Fibroblast of mammary gland (primary cell): ENCODE measurements at regions not wholly inside any gene's neighbourhood (a gene's known extent, or its start where the extent isn't known, plus 50 kb on each side); places are given as distances from the start of the nearest gene placed in this dataset.

ENCODE experiments used
- DNase-seq: peaks from one replicate; pipeline ENCODE4 v3.0.0-alpha.2; 2010; ENCODE audit warnings: low read depth
- H3K4me3 ChIP-seq: 2 replicates; pipeline ENCODE4 v1.5.1; 2011; ENCODE audit warnings: low read depth, mild to moderate bottlenecking, low read length, moderate library complexity; ENCODE audit not compliant: control insufficient read depth
- TF ChIP-seq, protein P1 (sequence below): conservative IDR thresholded peaks from 2 replicates; pipeline ENCODE4 v1.5.1; 2011; ENCODE audit warnings: low read depth, low read length, inconsistent platforms; ENCODE audit not compliant: control insufficient read depth, insufficient read depth

DNA sequence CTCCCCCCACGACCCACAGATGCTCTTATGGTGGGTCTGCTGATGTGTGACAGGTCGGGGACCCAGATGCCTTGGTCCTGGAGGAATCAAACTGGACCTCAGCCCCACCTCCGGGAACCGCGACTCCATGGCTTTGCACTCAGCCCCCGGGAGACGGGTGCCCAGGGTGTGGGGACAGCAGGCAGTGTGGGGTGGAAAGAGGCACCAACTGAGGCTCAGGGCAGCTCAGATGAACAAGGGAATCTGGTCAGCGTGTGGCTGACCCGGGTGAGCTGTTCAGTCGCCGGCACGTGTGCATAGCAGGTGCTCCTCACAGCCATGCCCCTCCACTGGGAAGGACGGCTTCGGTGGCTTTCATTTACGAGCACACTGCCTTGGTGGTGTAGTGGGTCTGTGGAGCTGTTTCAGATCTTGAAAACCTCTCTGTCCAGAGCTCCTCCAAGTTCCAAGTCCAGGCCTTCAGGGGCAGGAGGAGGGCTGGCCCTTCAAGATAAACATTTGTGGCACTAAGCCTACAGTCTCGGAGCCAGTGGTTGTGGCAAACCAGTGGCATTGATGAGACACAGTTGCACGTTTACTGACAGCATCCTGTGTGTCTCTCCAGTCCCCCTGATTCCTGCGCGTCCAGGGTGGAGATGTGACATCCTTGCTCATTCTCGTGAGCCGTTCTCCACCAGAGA lies 471.2 kb upstream of the HS6ST1 start:
- no peak for DNase-seq
- H3K4me3 ChIP-seq = no peak overlapping the region
- TF ChIP-seq, protein P1, sequence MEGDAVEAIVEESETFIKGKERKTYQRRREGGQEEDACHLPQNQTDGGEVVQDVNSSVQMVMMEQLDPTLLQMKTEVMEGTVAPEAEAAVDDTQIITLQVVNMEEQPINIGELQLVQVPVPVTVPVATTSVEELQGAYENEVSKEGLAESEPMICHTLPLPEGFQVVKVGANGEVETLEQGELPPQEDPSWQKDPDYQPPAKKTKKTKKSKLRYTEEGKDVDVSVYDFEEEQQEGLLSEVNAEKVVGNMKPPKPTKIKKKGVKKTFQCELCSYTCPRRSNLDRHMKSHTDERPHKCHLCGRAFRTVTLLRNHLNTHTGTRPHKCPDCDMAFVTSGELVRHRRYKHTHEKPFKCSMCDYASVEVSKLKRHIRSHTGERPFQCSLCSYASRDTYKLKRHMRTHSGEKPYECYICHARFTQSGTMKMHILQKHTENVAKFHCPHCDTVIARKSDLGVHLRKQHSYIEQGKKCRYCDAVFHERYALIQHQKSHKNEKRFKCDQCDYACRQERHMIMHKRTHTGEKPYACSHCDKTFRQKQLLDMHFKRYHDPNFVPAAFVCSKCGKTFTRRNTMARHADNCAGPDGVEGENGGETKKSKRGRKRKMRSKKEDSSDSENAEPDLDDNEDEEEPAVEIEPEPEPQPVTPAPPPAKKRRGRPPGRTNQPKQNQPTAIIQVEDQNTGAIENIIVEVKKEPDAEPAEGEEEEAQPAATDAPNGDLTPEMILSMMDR = no peak

DNA sequence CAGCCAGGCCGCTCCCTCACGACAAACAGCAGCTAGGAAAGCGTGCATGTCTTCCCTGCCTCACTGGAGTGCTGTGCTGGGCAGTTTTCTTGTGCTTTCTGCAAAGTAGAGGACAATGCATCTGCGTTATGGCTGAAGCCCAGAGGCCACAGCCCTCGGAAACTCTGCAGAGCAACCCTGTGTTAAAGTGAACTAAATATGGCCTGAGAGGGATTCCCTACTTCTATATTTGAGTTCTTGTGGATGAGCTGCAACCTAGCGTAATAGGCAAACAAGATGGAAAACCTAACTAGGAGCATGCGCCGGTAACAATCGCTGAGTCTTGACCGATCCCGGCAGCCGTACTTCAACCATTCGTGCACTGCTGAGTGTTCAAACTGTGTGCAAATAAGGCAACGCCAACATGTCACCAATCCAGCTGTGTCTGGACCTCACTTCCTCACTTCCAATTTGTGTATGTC lies 471.9 kb upstream of the HS6ST1 start:
- DNase-seq = no peak

DNA sequence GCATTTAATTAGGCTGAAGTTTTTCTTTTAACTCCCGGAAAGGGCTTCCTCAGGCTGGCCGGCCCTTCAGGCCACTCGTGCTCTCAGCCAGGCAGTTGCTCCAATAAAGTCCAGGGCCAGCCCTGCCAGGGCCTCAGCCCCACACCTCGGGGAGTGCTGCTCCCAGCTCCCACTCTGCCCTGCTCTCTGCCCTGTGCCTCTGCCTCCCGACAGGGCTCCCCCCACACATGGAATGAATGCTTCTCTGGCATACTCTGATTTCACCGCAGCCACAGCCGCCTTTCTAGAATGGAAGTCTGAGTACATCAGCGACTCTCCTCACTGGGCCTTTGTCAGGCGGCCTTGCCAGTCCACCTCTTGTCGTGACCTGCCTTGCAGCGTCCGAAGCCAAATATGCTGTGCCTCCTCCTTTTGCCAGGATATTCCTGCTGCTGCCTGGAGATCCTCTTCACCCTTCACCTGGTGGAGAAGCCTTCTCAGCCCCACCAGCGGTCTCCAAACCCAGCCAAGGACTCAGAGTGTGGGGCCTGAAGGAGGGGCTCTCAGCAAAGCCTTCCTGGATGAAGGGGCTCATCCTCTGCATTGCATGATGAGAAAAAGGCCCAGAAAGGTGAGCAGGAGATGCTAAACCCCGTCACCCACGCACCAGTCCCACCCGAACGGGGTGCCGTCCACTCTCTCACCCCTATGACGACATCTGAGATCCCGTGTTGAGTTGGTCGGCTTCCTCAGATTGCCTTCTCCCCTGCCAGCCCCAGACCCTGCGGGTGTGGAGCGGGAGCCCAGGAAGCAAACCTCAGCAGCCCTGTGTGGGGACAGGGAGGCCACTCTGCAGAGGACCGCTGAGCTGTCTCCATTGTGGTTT lies 472.7 kb upstream of the HS6ST1 start:
- H3K4me3 ChIP-seq = no peak overlapping the region
- TF ChIP-seq, protein P1 = no peak
- DNase-seq = no peak

More for the DNA sequence above, 471.9 kb upstream of the HS6ST1 start:
- H3K4me3 ChIP-seq = no peak overlapping the region
- TF ChIP-seq, protein P1 = no peak

DNA sequence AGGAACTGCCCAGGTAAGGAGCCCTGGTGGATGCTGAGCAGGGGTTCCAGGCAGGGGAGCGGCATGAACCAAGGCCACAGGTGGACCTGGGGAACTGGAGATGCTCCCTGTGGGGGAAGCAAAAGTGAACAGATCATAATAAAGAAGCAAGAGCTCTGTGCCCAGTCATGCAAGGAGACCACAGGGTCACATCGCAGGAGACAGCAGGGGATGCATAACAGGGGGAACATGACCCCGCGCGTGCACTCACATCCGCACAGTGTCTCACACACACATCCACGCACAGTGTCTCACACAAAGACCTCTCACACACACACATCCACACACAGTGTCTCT lies 473.3 kb upstream of the HS6ST1 start:
- TF ChIP-seq, protein P1 = no peak
- H3K4me3 ChIP-seq = no peak overlapping the region
- DNase-seq = no peak

DNA sequence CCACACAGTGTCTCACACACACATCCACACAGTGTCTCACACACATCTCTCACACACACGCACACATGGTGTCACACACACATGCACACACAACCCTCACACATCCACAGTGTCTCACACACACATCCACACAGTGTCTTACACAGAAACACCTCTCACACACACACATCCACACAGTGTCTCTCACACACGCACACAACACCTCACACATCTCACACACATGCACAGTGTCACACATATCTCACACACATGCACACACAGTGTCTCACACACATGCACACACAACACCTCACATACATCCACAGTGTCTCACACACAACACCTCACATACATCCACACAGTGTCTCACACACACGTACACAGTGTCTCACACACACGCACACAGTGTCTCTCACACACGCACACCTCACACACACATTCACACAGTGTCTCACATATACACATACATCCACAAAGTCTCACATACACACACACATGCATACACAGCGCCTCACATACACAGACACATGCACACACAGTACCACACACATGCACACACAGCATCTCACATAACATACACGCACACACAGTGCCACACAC lies 473.9 kb upstream of the HS6ST1 start:
- H3K4me3 ChIP-seq = no peak overlapping the region
- DNase-seq = no peak
- TF ChIP-seq, protein P1 = no peak

DNA sequence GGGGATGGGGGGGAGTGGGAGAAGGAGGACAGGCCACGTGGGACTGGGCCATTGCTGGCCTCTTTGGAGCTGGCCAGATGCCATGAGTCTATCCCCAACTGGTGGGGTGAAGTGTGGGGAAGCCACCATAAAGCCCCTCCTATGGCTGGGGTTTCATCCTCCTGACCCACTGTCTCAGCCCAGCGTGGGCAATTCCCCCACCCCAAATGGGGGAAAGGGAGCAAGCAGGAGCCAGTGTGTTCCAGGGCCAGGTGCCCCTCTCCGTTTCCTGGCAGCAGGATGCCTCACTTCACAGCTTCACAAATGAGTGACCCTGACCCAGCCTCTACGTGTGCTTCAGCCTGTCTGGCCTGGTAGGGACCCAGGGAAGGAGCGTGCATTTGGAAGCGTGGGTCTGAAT lies 474.7 kb upstream of the HS6ST1 start:
- H3K4me3 ChIP-seq = no peak overlapping the region
- no peak for DNase-seq
- TF ChIP-seq, protein P1 = no peak
